CD4-positive, alpha-beta memory T cell (primary cell): ENCODE measurements at regions not wholly inside any gene's neighbourhood (a gene's known extent, or its start where the extent isn't known, plus 50 kb on each side); places are given as distances from the start of the nearest gene placed in this dataset.

Source experiments
- CTCF ChIA-PET: fragments of 350-600 bp; sonication (Branson Sonifier 250); formaldehyde crosslinking; loops from one replicate; lab custom pipeline; 2021; ENCODE audit warnings: inconsistent platforms; ENCODE audit not compliant: partially characterized antibody; lab: Charles Lee
- POLR2A ChIA-PET: fragments of 350-600 bp; sonication (Branson Sonifier 250); formaldehyde crosslinking; loops from one replicate; lab custom pipeline; 2021; ENCODE audit not compliant: partially characterized antibody; lab: Charles Lee
- DNase-seq, 5 donors: peaks; one replicate each; pipeline versions ENCODE4 v3.0.0 to v3.0.0-alpha.2; 2020 to 2022; ENCODE audit warnings: mixed read lengths in 1 of 5
- H3K27ac ChIP-seq: one replicate; pipeline ENCODE4 v1.7.0; 2013; ENCODE audit warnings: low read depth, low read length
- H3K27me3 ChIP-seq: 2 replicates; pipeline ENCODE4 v1.7.0; 2013; ENCODE audit warnings: mild to moderate bottlenecking, low read length, moderate library complexity; ENCODE audit not compliant: insufficient read depth
- H3K36me3 ChIP-seq: 2 replicates; pipeline ENCODE4 v1.7.0; 2013; ENCODE audit warnings: mild to moderate bottlenecking, low read length, moderate library complexity; ENCODE audit not compliant: insufficient read depth
- H3K4me1 ChIP-seq: 2 replicates; pipeline ENCODE4 v1.7.0; 2013; ENCODE audit warnings: mild to moderate bottlenecking, low read length, moderate library complexity; ENCODE audit not compliant: insufficient read depth
- H3K4me3 ChIP-seq, 2 donors: one replicate each; pipeline ENCODE4 v1.7.0; 2013; ENCODE audit warnings: low read length in 2 of 2, mild to moderate bottlenecking in 1 of 2
- H3K9me3 ChIP-seq, 2 donors: one replicate each; pipeline ENCODE4 v1.7.0; 2013; ENCODE audit warnings: low read length in 2 of 2, control low read depth in 1 of 2; ENCODE audit not compliant: control insufficient read depth in 1 of 2
- H3K27ac Mint-ChIP-seq, 7 donors: one replicate each; pipeline ENCODE4 v1.8.0; 2020 to 2021; ENCODE audit warnings: mixed read lengths in 7 of 7, mild to moderate bottlenecking in 6 of 7, inconsistent platforms in 3 of 7, moderate library complexity in 3 of 7
- H3K27me3 Mint-ChIP-seq, 2 donors: one replicate each; pipeline ENCODE4 v1.8.0; 2020 to 2021; ENCODE audit warnings: mixed read lengths in 2 of 2
- H3K36me3 Mint-ChIP-seq, 2 donors: one replicate each; pipeline ENCODE4 v1.8.0; 2020 to 2021; ENCODE audit warnings: mixed read lengths in 2 of 2, inconsistent platforms in 1 of 2, mild to moderate bottlenecking in 1 of 2
- H3K4me1 Mint-ChIP-seq, 4 donors: one replicate each; pipeline ENCODE4 v1.8.0; 2020 to 2021; ENCODE audit warnings: mixed read lengths in 4 of 4, mild to moderate bottlenecking in 1 of 4
- H3K4me3 Mint-ChIP-seq, 8 donors: one replicate each; pipeline ENCODE4 v1.8.0; 2020 to 2021; ENCODE audit warnings: mixed read lengths in 8 of 8, mild to moderate bottlenecking in 7 of 8, moderate library complexity in 6 of 8, inconsistent platforms in 3 of 8
- H3K9me3 Mint-ChIP-seq, 8 donors: one replicate each; pipeline ENCODE4 v1.8.0; 2020 to 2021; ENCODE audit warnings: mixed read lengths in 8 of 8, mild to moderate bottlenecking in 5 of 8, inconsistent platforms in 3 of 8, moderate library complexity in 1 of 8
- intact Hi-C: fragments of 100-400 bp; cut with micrococcal nuclease; formaldehyde crosslinking; loops from one replicate; pipeline ENCODE4 v1.15.1; 2023

DNA sequence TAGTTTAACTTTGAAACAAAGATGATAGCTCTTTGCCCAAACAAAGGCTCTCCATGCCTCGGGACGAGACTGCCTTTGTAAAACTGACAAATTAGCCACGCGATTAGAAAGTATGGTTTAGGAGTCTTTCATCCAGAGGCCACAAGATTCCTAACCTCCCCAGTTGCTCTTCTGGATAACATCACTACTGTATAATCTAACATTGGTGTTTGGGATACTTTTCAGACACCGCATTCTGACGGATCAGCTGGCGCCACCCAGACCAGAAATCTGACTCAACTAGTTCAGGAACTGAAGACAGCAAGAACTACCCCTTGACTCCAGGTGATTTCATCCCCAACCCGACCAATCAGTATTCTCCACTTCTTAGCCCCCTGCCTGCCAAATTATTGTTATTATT is 98.1 kb upstream of the TEX13D start:
- Mint-ChIP-seq H3K9me3 (no peaks in the 10 kb centered on the region), H3K4me1 (peaks cover 13 to 33% (median 18%) of the 10 kb centered on the region in 4 donors), H3K4me3 (no peak overlapping the region), H3K27ac (peak overlapping the region in 1 of 7 donors; percentile 36), H3K36me3 (no peaks in the 10 kb centered on the region), H3K27me3 (no peaks in the 10 kb centered on the region)
- no peak for DNase-seq
- H3K9me3 ChIP-seq = no peaks in the 10 kb centered on the region
- POLR2A ChIA-PET = no interaction called here
- no peak overlapping the region for H3K27ac ChIP-seq
- H3K27me3 ChIP-seq = no peaks in the 10 kb centered on the region
- CTCF ChIA-PET = no interaction called here
- H3K36me3 ChIP-seq = no peaks in the 10 kb centered on the region
- intact Hi-C loops = no loop called here
- H3K4me1 ChIP-seq = peaks cover 9% of the 10 kb centered on the region
- no peak overlapping the region for H3K4me3 ChIP-seq

DNA sequence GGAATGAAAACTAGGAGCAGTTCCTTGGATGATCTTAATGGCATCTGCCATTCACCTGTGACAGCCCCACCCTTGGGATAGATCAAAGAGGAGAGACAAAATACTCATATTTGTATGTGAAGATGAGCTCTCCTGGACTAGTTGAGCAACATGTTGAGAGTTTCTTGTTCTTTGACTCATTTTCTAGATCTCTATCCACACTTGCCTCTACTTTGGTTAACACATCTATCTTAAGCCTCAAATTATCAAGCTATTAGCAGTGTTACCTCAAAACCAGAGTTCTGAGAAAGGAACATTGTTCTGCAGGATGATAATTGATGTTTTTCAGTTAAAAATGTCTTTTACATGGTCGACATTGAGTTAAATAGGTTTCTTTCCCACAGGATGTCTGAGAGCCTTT is 94.2 kb upstream of the TEX13D start:
- Histone ChIP-seq H3K9me3 (no peaks in the 10 kb centered on the region), H3K36me3 (no peaks in the 10 kb centered on the region), H3K27ac (no peak overlapping the region), H3K4me1 (peaks cover 15% of the 10 kb centered on the region), H3K27me3 (no peaks in the 10 kb centered on the region), H3K4me3 (no peak overlapping the region)
- CTCF ChIA-PET = interaction anchor here (0.6 kb wide), 1 partner anchor 116 kb away, joined by 3 read pairs; no protein-coding TSS in a partner anchor
- POLR2A ChIA-PET = no interaction called here
- peak overlapping the region in 1 of 8 donors; percentile 35 for H3K4me3 Mint-ChIP-seq
- DNase-seq = no peak
- H3K9me3 Mint-ChIP-seq = no peaks in the 10 kb centered on the region
- H3K36me3 Mint-ChIP-seq = no peaks in the 10 kb centered on the region
- H3K27ac Mint-ChIP-seq = peak overlapping the region in 3 of 7 donors; percentile 10 to 38 (median 25)
- peaks cover 15 to 39% (median 25%) of the 10 kb centered on the region in 4 donors for H3K4me1 Mint-ChIP-seq
- no peaks in the 10 kb centered on the region for H3K27me3 Mint-ChIP-seq
- intact Hi-C loops = no loop called here

DNA sequence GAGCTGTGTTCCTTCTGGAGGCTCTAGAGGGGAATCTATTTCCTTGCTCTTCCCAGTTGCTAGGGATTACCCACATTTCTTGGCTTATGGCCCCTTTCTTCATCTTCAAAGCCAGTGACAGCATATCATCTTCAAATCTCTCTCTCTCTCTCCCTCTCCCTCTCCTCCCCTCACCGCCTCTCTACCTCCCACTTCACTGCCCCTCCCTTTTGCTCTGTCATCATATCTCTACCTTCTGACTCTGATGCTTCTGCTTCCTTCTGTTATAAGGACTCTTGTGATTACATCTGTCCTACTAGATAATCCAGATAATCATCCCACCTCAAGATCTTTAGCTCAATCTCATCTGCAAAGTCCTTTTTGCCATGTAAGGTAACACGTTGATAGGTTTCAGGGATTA is 93.1 kb upstream of the TEX13D start:
- H3K4me3 ChIP-seq = no peak overlapping the region
- peaks cover 15 to 32% (median 24%) of the 10 kb centered on the region in 4 donors for H3K4me1 Mint-ChIP-seq
- H3K36me3 ChIP-seq = no peaks in the 10 kb centered on the region
- no peaks in the 10 kb centered on the region for H3K27me3 ChIP-seq
- H3K4me3 Mint-ChIP-seq = peak overlapping the region; percentile 49 to 81 (median 69)
- no peaks in the 10 kb centered on the region for H3K27me3 Mint-ChIP-seq
- POLR2A ChIA-PET = interaction anchor here (0.8 to 1.1 kb wide), 2 partner anchors 107 to 109 kb away, joined by 3 to 5 read pairs; partner anchors contain the start of gene SH2D1A
- intact Hi-C loops = no loop called here
- no peaks in the 10 kb centered on the region for H3K9me3 ChIP-seq
- peak overlapping the region; percentile 65 to 80 (median 75) for H3K27ac Mint-ChIP-seq
- H3K27ac ChIP-seq = peak overlapping the region; percentile 13
- peak in 4 of 5 donors; percentile 10 to 50 (median 16) for DNase-seq
- H3K36me3 Mint-ChIP-seq = no peaks in the 10 kb centered on the region
- CTCF ChIA-PET = no interaction called here
- H3K9me3 Mint-ChIP-seq = no peaks in the 10 kb centered on the region
- peaks cover 15% of the 10 kb centered on the region for H3K4me1 ChIP-seq

DNA sequence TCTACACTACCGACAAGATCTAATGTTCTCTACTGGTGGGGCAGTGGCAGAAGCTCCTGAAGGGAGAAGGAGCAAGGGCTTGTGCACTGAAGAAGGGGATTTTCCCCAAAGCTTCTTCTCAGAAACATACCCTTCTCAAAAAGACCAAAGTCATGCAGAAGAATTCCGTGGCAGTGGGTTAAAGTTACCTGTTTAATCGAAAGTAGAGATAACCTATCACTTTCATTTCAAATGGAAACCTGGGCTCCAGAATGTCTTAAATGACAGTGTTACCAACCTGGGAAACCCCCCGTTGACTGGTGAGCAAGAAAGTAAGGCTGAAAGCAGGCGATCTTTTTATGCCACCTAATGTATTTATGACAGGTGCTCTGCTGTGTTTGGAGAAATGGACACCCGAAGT is 92.5 kb upstream of the TEX13D start:
- ChIA-PET POLR2A (interaction anchor here (0.8 to 1.2 kb wide), 3 partner anchors 22 to 108 kb away, joined by 3 to 5 read pairs (median 4); partner anchors contain the start of gene SH2D1A), CTCF (no interaction called here)
- H3K4me3 Mint-ChIP-seq = peak overlapping the region; percentile 49 to 81 (median 69)
- Histone ChIP-seq H3K27me3 (no peaks in the 10 kb centered on the region), H3K9me3 (no peaks in the 10 kb centered on the region), H3K4me1 (peaks cover 15% of the 10 kb centered on the region), H3K36me3 (no peaks in the 10 kb centered on the region), H3K27ac (peak overlapping the region; percentile 13), H3K4me3 (no peak overlapping the region)
- peaks cover 15 to 32% (median 24%) of the 10 kb centered on the region in 4 donors for H3K4me1 Mint-ChIP-seq
- H3K9me3 Mint-ChIP-seq = no peaks in the 10 kb centered on the region
- peak overlapping the region; percentile 65 to 80 (median 75) for H3K27ac Mint-ChIP-seq
- no peaks in the 10 kb centered on the region for H3K27me3 Mint-ChIP-seq
- no peaks in the 10 kb centered on the region for H3K36me3 Mint-ChIP-seq
- intact Hi-C loops = no loop called here
- peak in 4 of 5 donors; percentile 35 to 72 (median 44) for DNase-seq

GRCh38 chrX:124240422-124240821 is 92.0 kb upstream of the TEX13D start:
- Histone ChIP-seq H3K9me3 (no peaks in the 10 kb centered on the region), H3K27me3 (no peaks in the 10 kb centered on the region), H3K36me3 (no peaks in the 10 kb centered on the region), H3K4me1 (peaks cover 15% of the 10 kb centered on the region), H3K27ac (peak overlapping the region; percentile 13), H3K4me3 (no peak overlapping the region)
- no peak for DNase-seq
- Mint-ChIP-seq H3K27ac (peak overlapping the region; percentile 15 to 80 (median 67)), H3K27me3 (no peaks in the 10 kb centered on the region), H3K36me3 (no peaks in the 10 kb centered on the region), H3K4me3 (peak overlapping the region in 7 of 8 donors; percentile 47 to 81 (median 69)), H3K9me3 (no peaks in the 10 kb centered on the region), H3K4me1 (peaks cover 15 to 32% (median 24%) of the 10 kb centered on the region in 4 donors)
- intact Hi-C loops = no loop called here
- POLR2A ChIA-PET = interaction anchor here (1.1 to 1.2 kb wide), 2 partner anchors 23 to 108 kb away, joined by 3 to 4 read pairs; no protein-coding TSS in a partner anchor
- CTCF ChIA-PET = no interaction called here

DNA sequence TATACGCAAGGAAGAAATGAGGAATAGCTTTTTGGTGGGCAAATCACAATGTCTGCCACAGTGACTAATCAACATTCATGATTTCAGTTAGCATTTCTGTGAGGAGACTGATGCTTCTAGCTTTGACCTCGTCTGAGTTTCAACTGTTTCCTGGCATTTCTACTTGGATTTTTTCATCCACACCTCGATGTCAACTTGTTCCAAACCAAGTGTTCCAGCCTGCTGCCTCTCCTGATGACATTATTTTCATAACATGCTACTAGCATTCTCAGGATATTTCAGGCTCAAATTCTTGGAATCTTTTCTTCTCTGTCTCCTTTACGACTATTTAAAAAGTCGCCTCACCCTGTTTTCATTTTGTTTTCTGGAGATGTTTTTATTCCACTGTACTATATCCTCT is 90.3 kb upstream of the TEX13D start:
- no peaks in the 10 kb centered on the region for H3K27me3 ChIP-seq
- intact Hi-C loops = no loop called here
- H3K4me1 Mint-ChIP-seq = peaks cover 13 to 28% (median 19%) of the 10 kb centered on the region in 4 donors
- no peak overlapping the region for H3K4me3 ChIP-seq
- no peaks in the 10 kb centered on the region for H3K36me3 Mint-ChIP-seq
- H3K9me3 ChIP-seq = no peaks in the 10 kb centered on the region
- no peak overlapping the region for H3K27ac ChIP-seq
- no peak overlapping the region for H3K4me3 Mint-ChIP-seq
- H3K36me3 ChIP-seq = no peaks in the 10 kb centered on the region
- H3K27me3 Mint-ChIP-seq = no peaks in the 10 kb centered on the region
- DNase-seq = no peak
- ChIA-PET POLR2A (interaction anchor here (1.3 kb wide), 1 partner anchor 24 kb away, joined by 4 read pairs; no protein-coding TSS in a partner anchor), CTCF (interaction anchor here (1.0 kb wide), 1 partner anchor 30 kb away, joined by 3 read pairs; no protein-coding TSS in a partner anchor)
- no peaks in the 10 kb centered on the region for H3K9me3 Mint-ChIP-seq
- H3K4me1 ChIP-seq = peaks cover 15% of the 10 kb centered on the region
- no peak overlapping the region for H3K27ac Mint-ChIP-seq

DNA sequence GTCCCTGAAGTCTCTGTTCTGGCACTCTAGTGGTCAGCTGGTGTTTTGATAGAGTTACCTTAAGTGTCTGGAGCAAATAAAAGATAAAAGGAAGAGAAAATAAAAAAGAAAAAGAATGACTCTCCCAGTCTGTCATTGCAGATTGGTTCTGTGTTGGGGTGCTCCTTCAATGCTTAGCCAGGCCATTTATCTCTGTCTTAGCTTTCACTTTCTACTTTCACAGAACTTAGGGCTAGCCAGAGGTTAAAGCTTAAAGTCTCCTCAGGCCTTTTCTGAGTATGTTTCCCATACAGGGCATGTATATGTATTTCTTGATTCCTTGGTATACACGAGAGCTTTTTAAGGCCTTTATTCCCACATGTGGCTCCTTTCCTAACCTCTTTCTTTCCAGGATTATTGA is 83.1 kb upstream of the TEX13D start:
- POLR2A ChIA-PET = no interaction called here

More for the DNA sequence above, 83.1 kb upstream of the TEX13D start:
- no peaks in the 10 kb centered on the region for H3K36me3 Mint-ChIP-seq
- Histone ChIP-seq H3K4me1 (no peaks in the 10 kb centered on the region), H3K9me3 (no peaks in the 10 kb centered on the region), H3K27ac (no peak overlapping the region), H3K4me3 (no peak overlapping the region), H3K27me3 (no peaks in the 10 kb centered on the region), H3K36me3 (no peaks in the 10 kb centered on the region)
- no peak for DNase-seq
- peaks cover 0 to 11% (median 5%) of the 10 kb centered on the region in 8 donors for H3K9me3 Mint-ChIP-seq
- H3K27me3 Mint-ChIP-seq = no peaks in the 10 kb centered on the region
- intact Hi-C loops = no loop called here
- CTCF ChIA-PET = no interaction called here
- H3K4me3 Mint-ChIP-seq = no peak overlapping the region
- H3K4me1 Mint-ChIP-seq = no peaks in the 10 kb centered on the region
- H3K27ac Mint-ChIP-seq = no peak overlapping the region
